ENCODE measurements at regions not wholly inside any gene's neighbourhood (a gene's known extent, or its start where the extent isn't known, plus 50 kb on each side); places are given as distances from the start of the nearest gene placed in this dataset.

- TF ChIP-seq POLR2A (IDR thresholded peaks at IDR 0.05; ENCODE audit: low read depth, low read length) (no peak), CTCF (conservative IDR thresholded peaks at IDR 0.05; ENCODE audit: low read depth, low read length) (no peak), MXI1 (IDR thresholded peaks at IDR 0.05; ENCODE audit: borderline replicate concordance, low read depth, low read length) (no peak), FOS (IDR thresholded peaks at IDR 0.05; ENCODE audit: low read depth, low read length) (no peak), RCOR1 (IDR thresholded peaks at IDR 0.05; ENCODE audit: insufficient replicate concordance, low read length) (no peak), MAZ (IDR thresholded peaks at IDR 0.05; ENCODE audit: borderline replicate concordance, low read depth, low read length) (no peak), CHD1 (IDR thresholded peaks at IDR 0.05; ENCODE audit: low read depth, low read length) (no peak), RFX5 (IDR thresholded peaks at IDR 0.05; ENCODE audit: low read depth, low read length) (no peak), RAD21 (IDR thresholded peaks at IDR 0.05; ENCODE audit: low read length) (no peak), BHLHE40 (IDR thresholded peaks at IDR 0.05; ENCODE audit: low read depth, low read length) (no peak), CEBPB (IDR thresholded peaks at IDR 0.05; ENCODE audit: low read depth, low read length) (no peak), SMC3 (IDR thresholded peaks at IDR 0.05; ENCODE audit: low read depth, low read length) (no peak), MAFK (IDR thresholded peaks at IDR 0.05; ENCODE audit: low read depth, low read length) (no peak)
These were observed 318.4 kb downstream of the GLRX3 start for GRCh38 chr10:130454543-130455000.
